GM12878 (cell line): ENCODE measurements at regions not wholly inside any gene's neighbourhood (a gene's known extent, or its start where the extent isn't known, plus 50 kb on each side); places are given as distances from the start of the nearest gene placed in this dataset.

ENCODE experiments used
- ATAC-seq: fragments of 200-7000 bp; cut with Tn5 transposase; 3 replicates; pipeline ENCODE4 v1.9.1; 2020; ENCODE audit warnings: mild to moderate bottlenecking, moderate library complexity
- BruUV-seq: library from RNA; stranded (reverse); fragments of 400-500 nt; replicated peaks from 2 replicates; lab custom pipeline; 2021; lab: Mats Ljungman, UMichigan
- CTCF ChIA-PET: fragments of 300-600 bp; sonication (Branson Sonifier 250); formaldehyde crosslinking; extraction: SDS; loops from one replicate; lab custom pipeline; 2021; ENCODE audit warnings: inconsistent platforms; lab: Yijun Ruan, JAX
- POLR2A ChIA-PET: fragments of 350-600 bp; formaldehyde crosslinking; extraction: SDS; loops from one replicate; lab custom pipeline; 2021; ENCODE audit warnings: inconsistent platforms; lab: Charles Lee
- RAD21 ChIA-PET: fragments of 300-600 bp; sonication (Branson Sonifier 250); formaldehyde crosslinking; loops from one replicate; lab custom pipeline; 2023; ENCODE audit warnings: antibody characterized with exemption; ENCODE audit not compliant: unreplicated experiment; lab: Charles Lee
- SMC1A ChIA-PET: fragments of 300-600 bp; sonication (Branson Sonifier 250); formaldehyde crosslinking; loops from one replicate; lab custom pipeline; 2023; ENCODE audit not compliant: unreplicated experiment, uncharacterized antibody; lab: Charles Lee
- DNase-seq: peaks from one replicate; pipeline ENCODE4 v3.0.0-alpha.2; 2011; ENCODE audit warnings: low read depth, low spot score
- FAIRE-seq: peaks from 3 replicates; lab custom pipeline; 2011; peaks lifted over from hg19 to GRCh38; lab: Jason Lieb, UNC
- H2AFZ ChIP-seq: 2 replicates; pipeline ENCODE4 v1.6.0; 2011; ENCODE audit warnings: low read depth, low read length, control low read depth; ENCODE audit not compliant: control insufficient read depth
- H3K27ac ChIP-seq: 2 replicates; pipeline ENCODE4 v1.5.1; 2011; ENCODE audit warnings: control low read depth; ENCODE audit not compliant: control insufficient read depth, insufficient read depth
- H3K27me3 ChIP-seq, 2 experiments: replicated peaks in 1 of 2; 2 replicates each; pipeline versions ENCODE4 v1.6.0 to v1.6.1; 2011; ENCODE audit warnings: low read length in 1 of 2; ENCODE audit not compliant: control insufficient read depth in 2 of 2, insufficient read depth in 2 of 2
- H3K36me3 ChIP-seq, 2 experiments: 2 replicates each; pipeline ENCODE4 v1.5.1; 2011; ENCODE audit warnings: low read length in 1 of 2; ENCODE audit not compliant: control insufficient read depth in 2 of 2, insufficient read depth in 2 of 2
- H3K4me1 ChIP-seq: 2 replicates; pipeline ENCODE4 v1.6.1; 2011; ENCODE audit warnings: mild to moderate bottlenecking, low read length, moderate library complexity, mixed read lengths; ENCODE audit not compliant: control insufficient read depth, insufficient read depth
- H3K4me2 ChIP-seq: 2 replicates; pipeline ENCODE4 v1.6.0; 2011; ENCODE audit warnings: control low read depth; ENCODE audit not compliant: control insufficient read depth, insufficient read depth
- H3K4me3 ChIP-seq: fragments of 200-600 bp; sonication (generic); 2 replicates; pipeline ENCODE4 v1.5.1; 2016
- H3K79me2 ChIP-seq: 2 replicates; pipeline ENCODE4 v1.6.0; 2011; ENCODE audit warnings: low read length; ENCODE audit not compliant: control insufficient read depth, insufficient read depth
- H3K9ac ChIP-seq: 2 replicates; pipeline ENCODE4 v1.8.0; 2011; ENCODE audit warnings: low read length, control low read depth, mixed read lengths; ENCODE audit not compliant: control insufficient read depth, insufficient read depth
- H3K9me3 ChIP-seq: replicated peaks from 3 replicates; pipeline ENCODE4 v1.5.1; 2011; ENCODE audit warnings: mild to moderate bottlenecking, low read length; ENCODE audit not compliant: control insufficient read depth, insufficient read depth
- H4K20me1 ChIP-seq: 2 replicates; pipeline ENCODE4 v1.6.0; 2011; ENCODE audit not compliant: control insufficient read depth, insufficient read depth
- NFYA ChIP-seq: IDR thresholded peaks from 2 replicates; pipeline ENCODE4 v1.6.1; 2011; ENCODE audit warnings: low read depth, mild to moderate bottlenecking, low read length, improper control_type of control experiment, borderline replicate concordance
- NR2C1 ChIP-seq: fragments of 450-650 bp; IDR thresholded peaks from 2 replicates; pipeline ENCODE4 v1.6.1; 2017; ENCODE audit warnings: antibody characterized with exemption, mild to moderate bottlenecking, moderate library complexity
- SIN3A ChIP-seq: IDR thresholded peaks from 2 replicates; pipeline ENCODE4 v1.6.1; 2012; ENCODE audit warnings: low read depth, low read length, improper control_type of control experiment
- YY1 ChIP-seq: IDR thresholded peaks from 2 replicates; pipeline ENCODE4 v1.6.1; 2011; ENCODE audit warnings: low read depth, mild to moderate bottlenecking, low read length
- ZNF24 ChIP-seq: fragments of 450-650 bp; IDR thresholded peaks from 2 replicates; pipeline ENCODE4 v1.6.1; 2017; ENCODE audit warnings: antibody characterized with exemption, mild to moderate bottlenecking
- whole genome bisulfite sequencing: methylation state at CpG from one replicate; pipeline ENCODE4 v1.1.6; 2016; ENCODE audit warnings: low lambda C conversion rate; ENCODE audit not compliant: insufficient replicate concordance, insufficient coverage; ENCODE audit errors: missing lambda C conversion rate; 5-methylcytosine and 5-hydroxymethylcytosine counted together
- in situ Hi-C: fragments of 300-500 bp; cut with MboI; formaldehyde crosslinking; loops from 9 replicates; pipeline ENCODE4 v1.14.3; 2018; ENCODE audit warnings: mixed read lengths
- intact Hi-C: fragments of 100-400 bp; cut with micrococcal nuclease; formaldehyde crosslinking; loops from one replicate; pipeline ENCODE4 v1.14.2; 2022; ENCODE audit not compliant: unreplicated experiment
- TF ChIP-seq, protein P1 (sequence below): fragments of 450-650 bp; IDR thresholded peaks from 2 replicates; pipeline ENCODE4 v1.6.1; 2017; ENCODE audit warnings: mild to moderate bottlenecking, moderate library complexity

DNA sequence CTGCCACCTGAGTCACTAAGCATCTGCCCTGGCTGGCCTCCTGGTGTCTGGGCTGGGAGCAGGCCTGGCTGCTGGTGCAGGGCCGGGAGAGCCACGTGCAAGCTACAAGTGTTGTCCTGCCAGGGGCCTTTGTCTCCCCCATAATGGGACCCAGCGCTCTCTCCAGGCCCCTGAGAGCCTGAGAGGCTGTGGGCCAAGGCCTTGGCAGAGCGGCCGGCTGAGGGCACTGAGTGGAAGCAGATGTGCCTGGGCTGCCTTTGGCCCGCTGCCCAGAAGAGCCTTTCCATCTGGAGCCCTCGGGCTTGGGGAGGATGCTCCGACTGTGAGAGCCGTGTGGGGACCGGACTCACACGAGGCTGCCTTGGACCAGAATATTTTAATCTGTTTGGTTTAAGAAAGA, 185.5 kb downstream of the RGS3 start:
- CTCF ChIA-PET, result interaction anchor here (0.7 to 12.2 kb wide), 6 partner anchors 8 to 201 kb away, joined by 3 to 384 read pairs (median 4); no protein-coding TSS in a partner anchor
- Histone ChIP-seq H3K27ac (no peak overlapping the region), H3K9ac (no peak overlapping the region), H3K79me2 (no peaks in the 10 kb centered on the region), H4K20me1 (no peaks in the 10 kb centered on the region), H3K27me3 (no peaks in the 10 kb centered on the region), H3K4me2 (no peak overlapping the region), H3K4me3 (no peak overlapping the region), H2AFZ (no peak overlapping the region), H3K4me1 (no peaks in the 10 kb centered on the region), H3K36me3 (no peaks in the 10 kb centered on the region), H3K9me3 (no peaks in the 10 kb centered on the region; the same call in 2 of the 3 replicates)
- 50% methylated on average over 11 of the region's 11 CpGs for WGBS
- no peak for FAIRE-seq
- ATAC-seq, result no peak
- BruUV-seq, result no TSS peak
- intact Hi-C loops, result no loop called here
- POLR2A ChIA-PET, result no interaction called here
- SMC1A ChIA-PET, result interaction anchor here (1.4 kb wide), 1 partner anchor 203 kb away, joined by 7 read pairs; no protein-coding TSS in a partner anchor
- RAD21 ChIA-PET, result interaction anchor here (1.0 kb wide), 1 partner anchor 56 kb away, joined by 6 read pairs; no protein-coding TSS in a partner anchor
- TF ChIP-seq ZNF24 (no peak), SIN3A (no peak), NFYA (no peak), NR2C1 (no peak), YY1 (no peak)
- TF ChIP-seq, protein P1, sequence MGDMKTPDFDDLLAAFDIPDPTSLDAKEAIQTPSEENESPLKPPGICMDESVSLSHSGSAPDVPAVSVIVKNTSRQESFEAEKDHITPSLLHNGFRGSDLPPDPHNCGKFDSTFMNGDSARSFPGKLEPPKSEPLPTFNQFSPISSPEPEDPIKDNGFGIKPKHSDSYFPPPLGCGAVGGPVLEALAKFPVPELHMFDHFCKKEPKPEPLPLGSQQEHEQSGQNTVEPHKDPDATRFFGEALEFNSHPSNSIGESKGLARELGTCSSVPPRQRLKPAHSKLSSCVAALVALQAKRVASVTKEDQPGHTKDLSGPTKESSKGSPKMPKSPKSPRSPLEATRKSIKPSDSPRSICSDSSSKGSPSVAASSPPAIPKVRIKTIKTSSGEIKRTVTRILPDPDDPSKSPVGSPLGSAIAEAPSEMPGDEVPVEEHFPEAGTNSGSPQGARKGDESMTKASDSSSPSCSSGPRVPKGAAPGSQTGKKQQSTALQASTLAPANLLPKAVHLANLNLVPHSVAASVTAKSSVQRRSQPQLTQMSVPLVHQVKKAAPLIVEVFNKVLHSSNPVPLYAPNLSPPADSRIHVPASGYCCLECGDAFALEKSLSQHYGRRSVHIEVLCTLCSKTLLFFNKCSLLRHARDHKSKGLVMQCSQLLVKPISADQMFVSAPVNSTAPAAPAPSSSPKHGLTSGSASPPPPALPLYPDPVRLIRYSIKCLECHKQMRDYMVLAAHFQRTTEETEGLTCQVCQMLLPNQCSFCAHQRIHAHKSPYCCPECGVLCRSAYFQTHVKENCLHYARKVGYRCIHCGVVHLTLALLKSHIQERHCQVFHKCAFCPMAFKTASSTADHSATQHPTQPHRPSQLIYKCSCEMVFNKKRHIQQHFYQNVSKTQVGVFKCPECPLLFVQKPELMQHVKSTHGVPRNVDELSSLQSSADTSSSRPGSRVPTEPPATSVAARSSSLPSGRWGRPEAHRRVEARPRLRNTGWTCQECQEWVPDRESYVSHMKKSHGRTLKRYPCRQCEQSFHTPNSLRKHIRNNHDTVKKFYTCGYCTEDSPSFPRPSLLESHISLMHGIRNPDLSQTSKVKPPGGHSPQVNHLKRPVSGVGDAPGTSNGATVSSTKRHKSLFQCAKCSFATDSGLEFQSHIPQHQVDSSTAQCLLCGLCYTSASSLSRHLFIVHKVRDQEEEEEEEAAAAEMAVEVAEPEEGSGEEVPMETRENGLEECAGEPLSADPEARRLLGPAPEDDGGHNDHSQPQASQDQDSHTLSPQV, result no peak
- DNase-seq, result no peak
- in situ Hi-C loops, result no loop called here
